Activated T-helper 1 cell treated with anti-CD3 and anti-CD28 coated beads, Interleukin-12 subunit alpha, Interleukin-12 subunit beta, Interleukin-2, Interleukin-4 antibody, amounts not matched to agents 30 ng/mL and 10 ng/mL and 1 ng/mL, durations not matched to agents 14 hours and 24 hours and 36 hours (primary cell): ENCODE measurements at regions not wholly inside any gene's neighbourhood (a gene's known extent, or its start where the extent isn't known, plus 50 kb on each side); places are given as distances from the start of the nearest gene placed in this dataset.
"Not testable (repeated sequence)": the region's sequence is repeated elsewhere in the genome, so short reads cannot be mapped to it uniquely, and the experiment has no call there.

ENCODE experiments used
- DNase-seq: peaks from one replicate; pipeline ENCODE4 v3.0.0; 2021; ENCODE audit warnings: low spot score
- H3K27ac Mint-ChIP-seq: one replicate; pipeline ENCODE4 v1.8.0; 2021; ENCODE audit warnings: mild to moderate bottlenecking, mixed read lengths
- H3K27me3 Mint-ChIP-seq: one replicate; pipeline ENCODE4 v1.8.0; 2022; ENCODE audit warnings: mild to moderate bottlenecking, moderate library complexity, mixed read lengths; ENCODE audit not compliant: insufficient read depth
- H3K36me3 Mint-ChIP-seq: one replicate; pipeline ENCODE4 v1.8.0; 2021; ENCODE audit warnings: low read depth, mixed read lengths
- H3K4me1 Mint-ChIP-seq: one replicate; pipeline ENCODE4 v1.8.0; 2021; ENCODE audit warnings: low read depth, mixed read lengths
- H3K4me3 Mint-ChIP-seq: one replicate; pipeline ENCODE4 v1.8.0; 2021; ENCODE audit warnings: mild to moderate bottlenecking, moderate library complexity, mixed read lengths
- H3K9me3 Mint-ChIP-seq: one replicate; pipeline ENCODE4 v1.8.0; 2021; ENCODE audit warnings: mixed read lengths
- intact Hi-C: fragments of 100-400 bp; cut with micrococcal nuclease; formaldehyde crosslinking; loops from one replicate; pipeline ENCODE4 v1.15.1; 2024

DNA sequence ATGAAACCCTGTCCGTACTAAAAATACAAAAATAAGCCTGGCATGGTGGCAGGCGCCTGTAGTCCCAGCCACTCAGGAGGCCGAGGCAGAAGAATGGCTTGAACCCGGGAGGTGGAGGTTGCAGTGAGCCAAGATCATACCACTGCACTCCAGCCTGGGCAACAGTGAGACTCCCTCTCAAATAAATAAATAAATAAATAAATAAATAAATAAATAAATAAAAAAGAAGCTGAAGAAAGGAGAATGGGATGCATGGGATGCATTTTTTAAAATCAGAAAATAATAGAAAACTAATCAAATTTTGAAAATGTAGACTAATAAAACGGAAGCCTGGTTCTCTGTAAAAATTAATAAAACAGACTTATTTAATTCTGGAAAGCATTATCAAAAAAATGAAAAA is 171.1 kb upstream of the CCNG1 start:
- H3K9me3 Mint-ChIP-seq, H3K27ac Mint-ChIP-seq, H3K36me3 Mint-ChIP-seq, H3K4me3 Mint-ChIP-seq, H3K4me1 Mint-ChIP-seq, DNase-seq, H3K27me3 Mint-ChIP-seq, intact Hi-C loops: not testable (repeated sequence)

DNA sequence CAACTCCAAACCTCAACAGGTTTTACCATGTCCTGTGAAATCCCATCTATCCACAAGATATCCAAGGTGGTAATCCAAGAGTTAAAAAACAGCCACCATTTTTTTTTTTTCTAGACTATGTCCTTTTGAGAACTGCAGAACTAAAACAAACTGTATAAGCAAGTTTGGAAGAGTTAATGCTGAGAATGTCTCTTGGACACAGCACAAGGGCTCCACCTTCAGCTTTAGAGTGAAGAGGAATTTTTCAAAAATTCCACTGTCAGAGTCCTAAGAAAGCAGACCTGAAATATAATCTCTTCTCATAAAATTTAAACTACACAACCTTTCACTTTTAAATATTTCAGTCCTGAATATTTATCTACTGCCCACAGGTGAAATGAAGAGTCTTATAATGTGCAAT is 167.8 kb upstream of the CCNG1 start:
- H3K36me3 Mint-ChIP-seq: no peaks in the 10 kb centered on the region
- intact Hi-C loops: no loop called here

DNA sequence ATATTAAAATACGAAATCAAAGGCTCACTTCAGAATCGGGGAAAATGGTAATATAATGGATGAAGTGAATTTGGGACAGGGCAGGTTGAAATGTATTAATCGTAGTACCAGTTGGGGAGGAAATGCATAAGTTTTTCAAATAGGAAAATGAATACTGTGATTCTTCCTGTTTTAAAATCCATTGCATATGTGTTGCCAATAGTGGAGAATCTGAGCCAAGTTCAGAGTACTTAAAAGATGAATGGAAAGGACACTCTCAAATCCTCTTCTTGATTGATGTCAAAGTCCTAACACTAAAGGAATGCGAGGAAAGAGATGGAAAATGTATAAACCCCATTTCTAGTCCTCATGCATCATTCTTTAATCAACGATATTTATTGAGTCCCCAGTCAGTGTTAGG is 160.9 kb upstream of the CCNG1 start:
- Mint-ChIP-seq H3K4me1 (no peaks in the 10 kb centered on the region), H3K27me3 (no peaks in the 10 kb centered on the region), H3K4me3 (no peak overlapping the region), H3K9me3 (no peaks in the 10 kb centered on the region), H3K36me3 (no peaks in the 10 kb centered on the region), H3K27ac (no peak overlapping the region)
- no peak for DNase-seq
- intact Hi-C loops: no loop called here

More for the DNA sequence above, 167.8 kb upstream of the CCNG1 start:
- Mint-ChIP-seq H3K4me3 (no peak overlapping the region), H3K9me3 (no peaks in the 10 kb centered on the region), H3K27me3 (no peaks in the 10 kb centered on the region), H3K4me1 (no peaks in the 10 kb centered on the region), H3K27ac (no peak overlapping the region)
- no peak for DNase-seq

DNA sequence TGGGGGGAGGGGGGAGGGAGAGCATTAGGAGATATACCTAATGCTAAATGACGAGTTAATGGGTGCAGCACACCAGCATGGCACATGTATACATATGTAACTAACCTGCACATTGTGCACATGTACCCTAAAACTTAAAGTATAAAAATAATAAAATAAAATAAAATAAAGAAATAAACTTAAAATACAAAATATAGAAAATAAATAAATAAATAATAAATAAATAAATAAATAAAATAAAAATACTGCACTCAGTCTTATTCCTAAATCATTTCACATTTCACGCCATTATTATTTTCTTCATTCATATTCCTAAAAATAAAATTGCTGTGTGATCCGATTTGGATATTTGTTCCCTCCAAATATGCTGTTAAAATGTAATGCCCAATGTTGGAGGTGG is 156.5 kb upstream of the CCNG1 start:
- intact Hi-C loops: not testable (repeated sequence)

DNA sequence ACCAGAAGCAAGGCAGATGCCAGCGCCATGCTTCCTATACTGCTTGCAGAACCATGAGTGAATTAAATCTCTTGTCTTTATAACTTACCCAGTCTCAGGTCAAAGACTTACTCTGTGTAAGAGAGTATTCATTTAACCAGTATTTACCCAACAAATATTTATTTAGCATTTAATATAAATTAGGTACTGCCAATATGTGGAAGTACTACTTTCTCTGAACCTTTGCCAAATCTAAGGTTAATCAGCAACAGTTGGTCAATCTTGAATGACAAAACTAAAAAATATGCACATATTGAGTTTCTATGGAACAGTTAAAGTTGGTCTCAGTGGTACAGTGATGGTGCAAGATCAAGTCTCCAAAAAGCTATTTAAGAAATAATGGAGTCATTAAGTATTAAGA is 155.9 kb upstream of the CCNG1 start:
- Mint-ChIP-seq H3K27ac (no peak overlapping the region), H3K36me3 (no peaks in the 10 kb centered on the region), H3K9me3 (no peaks in the 10 kb centered on the region), H3K27me3 (no peaks in the 10 kb centered on the region), H3K4me3 (no peak overlapping the region), H3K4me1 (no peaks in the 10 kb centered on the region)
- DNase-seq: no peak
- intact Hi-C loops: no loop called here

More for the DNA sequence above, 156.5 kb upstream of the CCNG1 start:
- not testable (repeated sequence) for H3K27ac Mint-ChIP-seq, DNase-seq, H3K9me3 Mint-ChIP-seq, H3K27me3 Mint-ChIP-seq, H3K4me3 Mint-ChIP-seq, H3K4me1 Mint-ChIP-seq, H3K36me3 Mint-ChIP-seq

DNA sequence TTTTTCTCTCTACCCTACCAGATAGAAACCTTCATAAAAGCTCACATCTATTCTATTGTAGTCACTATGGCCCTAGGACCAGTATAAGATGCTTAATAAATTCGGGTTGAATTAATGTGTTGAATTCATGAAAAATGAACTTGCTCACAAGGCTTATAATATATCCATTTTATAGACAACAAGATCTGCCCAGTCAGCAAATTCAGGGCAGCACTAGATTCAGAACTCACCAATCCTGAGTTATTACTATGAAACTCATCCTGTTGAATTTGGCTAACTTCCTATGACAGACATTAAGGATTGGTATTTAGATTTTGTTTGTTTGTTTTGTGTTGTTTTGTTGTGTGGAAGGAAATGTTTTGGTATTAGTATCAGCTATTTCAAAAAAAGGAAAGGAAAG is 143.6 kb upstream of the CCNG1 start:
- Mint-ChIP-seq H3K36me3 (no peaks in the 10 kb centered on the region), H3K9me3 (no peaks in the 10 kb centered on the region), H3K27me3 (no peaks in the 10 kb centered on the region), H3K4me1 (no peaks in the 10 kb centered on the region), H3K4me3 (no peak overlapping the region), H3K27ac (no peak overlapping the region)
- no peak for DNase-seq
- intact Hi-C loops: no loop called here

DNA sequence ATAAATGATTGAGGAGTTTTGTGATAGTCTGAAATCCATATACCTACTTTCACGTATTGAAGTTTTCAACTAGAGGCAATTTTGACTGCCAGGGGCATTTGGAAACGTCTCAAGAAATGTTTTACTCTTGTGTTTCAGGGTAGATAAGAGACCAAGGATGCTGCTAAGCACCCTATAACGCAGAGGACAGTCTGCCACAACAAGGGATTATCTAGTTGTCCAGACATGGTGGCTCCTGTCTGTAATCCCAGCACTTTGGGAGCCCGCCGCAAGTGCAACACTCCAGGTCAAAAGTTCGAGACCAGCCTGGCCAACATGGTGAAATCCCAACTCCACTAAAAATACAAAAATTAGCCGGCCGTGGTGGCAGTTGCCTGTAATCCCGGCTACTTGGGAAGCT is 133.7 kb upstream of the CCNG1 start:
- H3K4me1 Mint-ChIP-seq: no peaks in the 10 kb centered on the region
- no peak for DNase-seq
- no peak overlapping the region for H3K27ac Mint-ChIP-seq
- intact Hi-C loops: no loop called here
- H3K4me3 Mint-ChIP-seq: no peak overlapping the region
- H3K36me3 Mint-ChIP-seq: no peaks in the 10 kb centered on the region
- H3K9me3 Mint-ChIP-seq: no peaks in the 10 kb centered on the region
- H3K27me3 Mint-ChIP-seq: peaks cover 6% of the 10 kb centered on the region

DNA sequence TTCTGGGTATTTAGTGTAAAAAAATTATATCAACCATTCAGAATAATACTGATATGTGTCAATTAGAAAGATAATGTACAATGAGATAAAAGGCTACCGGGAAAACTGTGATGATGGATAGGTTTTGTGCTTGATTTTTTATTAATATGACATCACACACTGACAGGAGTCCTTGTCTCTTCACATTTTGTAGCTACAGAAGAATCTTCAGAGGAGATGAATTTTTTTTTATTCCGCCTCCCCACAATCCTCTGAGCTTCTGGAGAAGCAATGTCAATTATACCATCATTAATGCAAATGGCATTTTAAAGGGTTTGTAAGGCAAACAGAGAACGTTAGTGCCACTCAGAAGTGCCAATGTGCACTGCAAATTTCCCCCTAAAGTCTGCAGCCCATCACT is 131.7 kb upstream of the CCNG1 start:
- no peak overlapping the region for H3K4me3 Mint-ChIP-seq
- intact Hi-C loops: loop anchor here (1.0 kb wide), 2 partner anchors 42 to 103 kb away; no protein-coding TSS in a partner anchor
- H3K27me3 Mint-ChIP-seq: peaks cover 6% of the 10 kb centered on the region
- no peaks in the 10 kb centered on the region for H3K36me3 Mint-ChIP-seq
- no peak for DNase-seq
- peaks cover 7% of the 10 kb centered on the region for H3K4me1 Mint-ChIP-seq
- no peak overlapping the region for H3K27ac Mint-ChIP-seq
- no peaks in the 10 kb centered on the region for H3K9me3 Mint-ChIP-seq

DNA sequence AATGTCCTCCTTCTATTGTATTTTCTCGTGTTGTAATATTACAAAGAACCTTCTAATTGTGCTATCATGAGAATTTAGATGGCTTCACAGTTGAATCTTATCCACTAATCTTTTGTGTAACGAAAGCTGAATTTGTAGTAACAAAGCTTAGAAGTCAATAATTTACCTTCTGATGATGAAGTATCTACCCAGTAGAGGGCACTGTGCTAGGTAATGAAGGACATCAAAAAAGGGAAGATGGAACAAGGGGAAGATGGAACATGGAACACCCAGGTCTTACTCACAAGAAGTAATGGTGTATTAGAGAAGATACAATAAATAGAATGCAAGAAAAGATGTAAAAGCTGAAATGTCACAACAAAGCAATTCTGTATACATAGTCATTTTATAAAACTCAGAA is 131.0 kb upstream of the CCNG1 start:
- Mint-ChIP-seq H3K9me3 (no peaks in the 10 kb centered on the region), H3K27ac (no peak overlapping the region), H3K36me3 (no peaks in the 10 kb centered on the region), H3K4me1 (peaks cover 14% of the 10 kb centered on the region), H3K27me3 (peaks cover 6% of the 10 kb centered on the region), H3K4me3 (no peak overlapping the region)
- intact Hi-C loops: loop anchor here (1.0 kb wide), 2 partner anchors 41 to 102 kb away; no protein-coding TSS in a partner anchor
- DNase-seq: no peak

DNA sequence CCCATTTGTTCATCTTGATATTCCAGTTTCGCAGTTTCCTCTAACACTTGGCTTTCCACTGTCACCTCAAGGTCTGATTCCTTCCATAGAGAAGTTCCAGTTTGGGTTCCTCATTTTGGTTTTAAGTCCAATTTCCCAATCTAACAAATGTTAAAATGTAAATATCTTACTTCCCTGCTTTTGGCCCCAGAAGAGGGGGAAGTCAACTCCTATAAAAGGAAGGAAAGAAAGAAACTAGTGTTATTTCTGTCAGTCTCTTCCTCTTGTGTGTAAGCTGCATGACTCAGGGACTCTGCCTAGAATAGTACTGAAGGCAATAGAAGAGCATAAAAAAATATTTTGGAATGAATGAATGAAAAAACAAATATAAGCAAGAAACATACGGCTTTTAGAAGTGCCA is 127.5 kb upstream of the CCNG1 start:
- no peak overlapping the region for H3K4me3 Mint-ChIP-seq
- peaks cover 4% of the 10 kb centered on the region for H3K9me3 Mint-ChIP-seq
- H3K27ac Mint-ChIP-seq: no peak overlapping the region
- H3K4me1 Mint-ChIP-seq: peaks cover 18% of the 10 kb centered on the region
- H3K36me3 Mint-ChIP-seq: no peaks in the 10 kb centered on the region
- DNase-seq: no peak
- H3K27me3 Mint-ChIP-seq: peaks cover 3% of the 10 kb centered on the region
- intact Hi-C loops: no loop called here

DNA sequence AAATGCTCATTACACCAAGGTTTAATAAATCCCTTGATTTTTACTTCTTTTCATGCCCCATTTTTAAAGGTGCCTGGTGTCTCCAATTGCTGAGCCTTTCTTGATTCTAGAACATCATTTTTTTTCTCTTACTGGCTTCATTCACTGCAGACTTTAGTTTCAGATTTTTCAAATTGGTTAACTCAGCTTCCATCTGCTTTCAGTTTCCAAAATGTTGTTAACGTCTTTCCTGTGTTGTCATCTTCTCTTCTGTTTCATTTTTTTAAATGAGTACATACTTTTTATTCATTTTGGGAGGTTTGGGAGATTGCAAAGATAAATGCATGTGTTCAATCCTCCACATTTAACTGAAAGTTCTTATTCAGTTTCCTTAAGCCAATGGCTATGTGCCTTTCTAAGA is 126.4 kb upstream of the CCNG1 start:
- Mint-ChIP-seq H3K36me3 (no peaks in the 10 kb centered on the region), H3K27me3 (no peaks in the 10 kb centered on the region), H3K9me3 (peaks cover 4% of the 10 kb centered on the region), H3K27ac (no peak overlapping the region), H3K4me1 (peaks cover 18% of the 10 kb centered on the region), H3K4me3 (no peak overlapping the region)
- DNase-seq: no peak
- intact Hi-C loops: no loop called here

DNA sequence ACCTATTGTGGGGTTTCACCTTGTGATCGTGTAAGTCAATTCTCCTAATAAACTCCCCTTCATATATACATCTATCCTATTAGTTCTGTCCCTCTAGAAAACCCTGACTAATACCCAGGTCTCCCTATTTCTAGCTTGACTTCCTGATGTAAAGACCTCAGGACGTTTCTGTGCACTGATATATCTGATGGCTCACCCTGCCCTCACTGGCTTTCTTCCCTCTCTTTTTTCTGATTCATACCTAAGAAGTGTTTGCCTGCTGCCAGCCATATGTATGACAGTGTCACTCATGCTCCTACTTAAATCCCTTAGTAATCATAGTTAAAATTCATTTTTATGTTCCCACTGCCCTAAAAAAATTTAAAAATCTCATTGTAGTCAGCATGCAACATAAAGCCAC is 124.8 kb upstream of the CCNG1 start:
- peaks cover 4% of the 10 kb centered on the region for H3K9me3 Mint-ChIP-seq
- DNase-seq: no peak
- H3K36me3 Mint-ChIP-seq: no peaks in the 10 kb centered on the region
- no peak overlapping the region for H3K4me3 Mint-ChIP-seq
- H3K27me3 Mint-ChIP-seq: no peaks in the 10 kb centered on the region
- H3K27ac Mint-ChIP-seq: no peak overlapping the region
- intact Hi-C loops: no loop called here
- H3K4me1 Mint-ChIP-seq: peaks cover 18% of the 10 kb centered on the region

DNA sequence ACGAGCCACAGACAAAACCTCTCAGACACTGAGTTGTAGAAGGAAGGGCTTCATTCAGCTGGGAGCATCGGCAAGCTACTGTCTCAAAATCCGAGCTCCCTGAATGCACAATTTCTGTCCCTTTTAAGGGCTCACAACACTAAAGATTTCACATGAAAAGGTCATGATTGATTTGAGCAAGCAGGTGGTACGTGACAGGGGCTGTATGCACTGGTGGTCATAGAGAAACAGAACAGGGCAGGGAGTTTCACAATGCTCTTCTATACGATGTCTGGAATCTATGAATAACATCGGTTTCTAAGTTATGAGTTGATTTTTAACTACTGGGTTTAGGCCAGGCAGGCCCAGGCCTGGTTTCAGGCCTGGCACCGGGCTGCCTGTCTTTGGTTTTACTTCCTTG is 124.3 kb upstream of the CCNG1 start:
- intact Hi-C loops, H3K27me3 Mint-ChIP-seq: not testable (repeated sequence)

DNA sequence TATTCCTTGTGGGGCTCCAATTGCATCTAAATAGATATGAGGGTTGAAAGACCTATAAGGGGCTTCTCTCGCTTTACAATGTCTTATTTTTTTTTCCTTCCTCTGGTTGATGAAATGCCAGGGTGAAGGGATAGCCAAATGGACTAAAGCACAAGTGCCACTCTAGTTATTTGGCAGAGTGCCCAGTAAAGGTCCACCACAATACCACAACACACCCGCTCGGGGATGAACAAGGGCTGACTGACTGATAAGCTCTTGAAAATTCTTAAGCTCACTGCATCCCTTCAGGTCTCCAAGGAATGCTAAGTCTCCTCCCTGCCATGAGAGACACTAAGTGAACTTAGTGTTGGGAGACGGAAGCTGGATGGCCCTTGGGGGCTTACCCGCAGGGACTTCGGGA is 121.0 kb upstream of the CCNG1 start:
- H3K4me3 Mint-ChIP-seq, H3K27me3 Mint-ChIP-seq, H3K4me1 Mint-ChIP-seq, DNase-seq, H3K9me3 Mint-ChIP-seq, H3K27ac Mint-ChIP-seq, intact Hi-C loops, H3K36me3 Mint-ChIP-seq: not testable (repeated sequence)

More for the DNA sequence above, 124.3 kb upstream of the CCNG1 start:
- H3K4me3 Mint-ChIP-seq, H3K27ac Mint-ChIP-seq, DNase-seq, H3K9me3 Mint-ChIP-seq, H3K36me3 Mint-ChIP-seq: not testable (repeated sequence)
- H3K4me1 Mint-ChIP-seq: peaks cover 18% of the 10 kb centered on the region
